ENCODE measurements at regions not wholly inside any gene's neighbourhood (a gene's known extent, or its start where the extent isn't known, plus 50 kb on each side); places are given as distances from the start of the nearest gene placed in this dataset.

DNA sequence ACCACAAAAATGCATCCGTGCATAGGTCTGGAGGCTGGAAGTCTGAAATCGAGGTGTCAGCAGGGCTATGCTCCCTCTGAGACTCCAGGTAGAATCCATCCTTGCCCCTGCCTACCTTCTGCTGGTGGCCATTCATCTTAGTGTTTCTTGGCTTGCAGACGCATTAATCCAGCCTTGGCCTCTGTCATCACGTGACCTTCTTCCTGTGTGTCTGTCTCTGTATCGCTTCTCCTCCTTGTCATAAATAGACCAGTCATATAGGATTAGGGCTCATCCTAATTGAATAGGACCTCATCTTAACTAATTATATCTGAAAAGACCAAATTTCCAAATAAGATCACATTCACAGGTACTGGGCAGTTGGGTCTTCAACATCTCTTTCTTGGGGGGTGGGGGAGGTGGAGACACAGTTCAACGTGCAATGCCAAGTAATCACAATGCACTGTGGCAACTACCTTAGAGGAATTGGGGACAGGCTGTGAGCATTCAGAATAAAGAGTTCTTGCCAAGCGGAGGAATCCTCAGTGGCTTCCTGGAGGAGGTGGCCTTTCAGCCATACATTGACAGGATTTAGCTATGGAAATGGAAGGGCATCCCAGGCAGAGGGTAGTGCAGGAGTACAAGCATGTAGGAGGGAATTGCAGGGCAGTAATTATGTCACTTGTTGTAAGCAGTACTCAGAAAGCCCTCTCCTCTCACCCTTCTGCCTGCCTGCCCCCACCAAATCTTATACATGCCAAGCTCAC is 96.2 kb upstream of the SYT13 start:
- Histone ChIP-seq H3K9me3 (no peaks in the 10 kb centered on the region), H3K36me3 (no peaks in the 10 kb centered on the region), H3K27ac (no peak overlapping the region), H3K4me3 (no peak overlapping the region), H3K4me1 (peaks cover 0 to 7% (median 0%) of the 10 kb centered on the region in 12 donors), H3K27me3 (peaks cover 0 to 35% (median 11%) of the 10 kb centered on the region in 9 donors)
- DNase-seq (no peak), ATAC-seq (no peak)
- intact Hi-C loops (cut with DNase I): no loop called here
- no peak for TF ChIP-seq POLR2A (IDR thresholded peaks at IDR 0.05)
- TF ChIP-seq, protein P1, sequence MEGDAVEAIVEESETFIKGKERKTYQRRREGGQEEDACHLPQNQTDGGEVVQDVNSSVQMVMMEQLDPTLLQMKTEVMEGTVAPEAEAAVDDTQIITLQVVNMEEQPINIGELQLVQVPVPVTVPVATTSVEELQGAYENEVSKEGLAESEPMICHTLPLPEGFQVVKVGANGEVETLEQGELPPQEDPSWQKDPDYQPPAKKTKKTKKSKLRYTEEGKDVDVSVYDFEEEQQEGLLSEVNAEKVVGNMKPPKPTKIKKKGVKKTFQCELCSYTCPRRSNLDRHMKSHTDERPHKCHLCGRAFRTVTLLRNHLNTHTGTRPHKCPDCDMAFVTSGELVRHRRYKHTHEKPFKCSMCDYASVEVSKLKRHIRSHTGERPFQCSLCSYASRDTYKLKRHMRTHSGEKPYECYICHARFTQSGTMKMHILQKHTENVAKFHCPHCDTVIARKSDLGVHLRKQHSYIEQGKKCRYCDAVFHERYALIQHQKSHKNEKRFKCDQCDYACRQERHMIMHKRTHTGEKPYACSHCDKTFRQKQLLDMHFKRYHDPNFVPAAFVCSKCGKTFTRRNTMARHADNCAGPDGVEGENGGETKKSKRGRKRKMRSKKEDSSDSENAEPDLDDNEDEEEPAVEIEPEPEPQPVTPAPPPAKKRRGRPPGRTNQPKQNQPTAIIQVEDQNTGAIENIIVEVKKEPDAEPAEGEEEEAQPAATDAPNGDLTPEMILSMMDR (IDR thresholded peaks at IDR 0.05): no peak
- WGBS, 4 donors: 66 to 75% (median 73%) methylated on average over 7 of the region's 7 CpGs

DNA sequence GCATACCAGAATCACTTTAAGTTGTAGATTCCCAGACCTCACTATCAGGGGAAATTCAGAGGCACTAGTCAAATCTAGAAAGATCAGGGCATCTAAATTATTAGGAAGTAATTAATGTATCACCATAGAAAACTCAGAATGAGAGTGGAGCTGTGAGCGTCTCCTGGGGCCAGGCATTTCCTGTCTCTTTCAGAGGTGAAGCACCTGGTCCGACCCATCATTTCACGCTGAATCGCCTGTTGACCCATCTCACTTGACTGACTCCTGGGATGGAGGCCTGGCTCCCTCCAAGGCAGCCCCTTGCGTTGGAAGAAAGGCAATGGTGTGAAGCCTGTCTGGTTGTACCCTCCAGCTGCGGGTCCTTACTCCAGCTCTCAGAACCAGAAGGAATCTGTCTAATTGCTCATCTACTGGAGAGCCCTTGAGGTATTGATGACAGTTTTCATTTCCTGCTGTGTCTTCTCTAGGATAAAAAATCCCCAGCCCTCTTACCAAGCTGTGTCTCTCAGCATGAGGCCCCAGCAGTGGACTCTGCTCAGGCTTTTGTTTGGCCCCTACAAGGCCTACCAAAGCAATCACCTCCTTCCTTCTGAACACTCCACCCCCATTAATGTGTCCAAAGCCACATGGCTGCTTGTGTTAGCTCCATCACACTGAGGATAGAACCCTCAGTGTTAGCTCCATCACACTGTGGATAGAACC is 93.2 kb upstream of the SYT13 start:
- H3K27ac ChIP-seq: no peak overlapping the region
- H3K4me1 ChIP-seq: peaks cover 0 to 7% (median 0%) of the 10 kb centered on the region in 12 donors
- intact Hi-C loops (cut with DNase I): loop anchor here in 5 of 10 donors (10.0 kb wide), 1 partner anchor 275 kb away; no protein-coding TSS in a partner anchor
- no peak for TF ChIP-seq POLR2A (IDR thresholded peaks at IDR 0.05)
- TF ChIP-seq, protein P1 (IDR thresholded peaks at IDR 0.05): no peak
- WGBS, 4 donors: 86 to 92% (median 90%) methylated on average over 6 of the region's 6 CpGs
- ATAC-seq (no peak), DNase-seq (no peak)
- no peaks in the 10 kb centered on the region for H3K9me3 ChIP-seq
- no peaks in the 10 kb centered on the region for H3K36me3 ChIP-seq
- H3K27me3 ChIP-seq: peaks cover 0 to 35% (median 4%) of the 10 kb centered on the region in 9 donors
- no peak overlapping the region for H3K4me3 ChIP-seq

DNA sequence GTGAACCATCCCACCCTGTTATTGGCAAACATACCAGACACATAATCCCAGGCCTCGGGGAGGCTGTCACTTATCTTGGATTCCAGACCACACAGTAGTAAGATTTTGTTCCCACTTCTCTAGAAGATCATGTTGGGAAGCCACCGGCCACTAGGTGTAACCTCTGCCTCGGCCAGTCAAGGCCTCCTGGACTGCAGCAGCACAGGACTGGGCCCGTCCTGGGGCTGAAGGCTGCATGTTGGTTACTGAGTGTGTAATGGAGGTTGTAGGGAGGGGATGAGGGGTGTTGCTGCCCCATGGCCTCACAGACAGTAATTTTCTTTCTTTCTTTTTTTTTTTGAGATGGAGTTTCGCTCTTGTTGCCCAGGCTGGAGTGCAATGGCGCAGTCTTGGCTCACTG is 92.4 kb upstream of the SYT13 start:
- WGBS, 4 donors: 87 to 93% (median 91%) methylated on average over 6 of the region's 6 CpGs
- H3K9me3 ChIP-seq: no peaks in the 10 kb centered on the region
- peaks cover 0 to 6% (median 0%) of the 10 kb centered on the region in 12 donors for H3K4me1 ChIP-seq
- peaks cover 0 to 28% (median 3%) of the 10 kb centered on the region in 9 donors for H3K27me3 ChIP-seq
- no peak overlapping the region for H3K27ac ChIP-seq
- TF ChIP-seq, protein P1 (IDR thresholded peaks at IDR 0.05): no peak
- TF ChIP-seq POLR2A (IDR thresholded peaks at IDR 0.05): no peak
- no peaks in the 10 kb centered on the region for H3K36me3 ChIP-seq
- no peak for ATAC-seq
- DNase-seq: no peak
- intact Hi-C loops (cut with DNase I): loop anchor here in 5 of 10 donors (10.0 kb wide), 1 partner anchor 276 kb away; no protein-coding TSS in a partner anchor
- H3K4me3 ChIP-seq: no peak overlapping the region

DNA sequence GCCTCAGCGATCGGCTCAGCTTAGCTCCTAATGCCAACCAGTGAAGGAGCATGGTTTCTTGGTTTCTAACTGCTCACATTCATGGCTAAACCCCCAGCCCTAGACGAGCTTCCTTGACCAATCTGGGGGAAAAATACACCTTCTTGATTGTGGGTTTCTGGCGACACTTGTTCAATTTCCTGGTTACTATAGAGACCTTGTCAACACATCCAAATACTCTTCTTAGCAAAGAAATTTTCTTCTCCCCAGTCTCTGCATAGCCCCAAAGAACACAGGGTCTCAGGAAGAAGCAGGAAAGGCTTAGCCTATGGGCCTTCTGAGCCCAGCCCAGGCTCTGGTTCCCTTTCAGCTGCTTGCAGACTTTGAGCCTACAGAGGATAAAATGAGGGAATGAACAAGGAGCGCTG is 88.5 kb upstream of the SYT13 start:
- peaks cover 0 to 7% (median 0%) of the 10 kb centered on the region in 12 donors for H3K4me1 ChIP-seq
- WGBS, 4 donors: 63 to 67% (median 65%) methylated on average over 5 of the region's 5 CpGs
- H3K9me3 ChIP-seq: no peaks in the 10 kb centered on the region
- peaks cover 0 to 20% (median 5%) of the 10 kb centered on the region in 9 donors for H3K27me3 ChIP-seq
- no peak for ATAC-seq
- TF ChIP-seq, protein P1 (IDR thresholded peaks at IDR 0.05): no peak
- TF ChIP-seq POLR2A (IDR thresholded peaks at IDR 0.05): no peak
- intact Hi-C loops (cut with DNase I): loop anchor here in 9 of 10 donors (5.0 to 10.0 kb wide), 3 partner anchors 280 to 398 kb away; no protein-coding TSS in a partner anchor
- no peaks in the 10 kb centered on the region for H3K36me3 ChIP-seq
- H3K4me3 ChIP-seq: no peak overlapping the region
- DNase-seq: no peak
- no peak overlapping the region for H3K27ac ChIP-seq

All from heart left ventricle (tissue), 16 donors.